HL-60 (cell line): ENCODE measurements at regions not wholly inside any gene's neighbourhood (a gene's known extent, or its start where the extent isn't known, plus 50 kb on each side); places are given as distances from the start of the nearest gene placed in this dataset.
"Not testable (repeated sequence)": the region's sequence is repeated elsewhere in the genome, so short reads cannot be mapped to it uniquely, and the experiment has no call there.

Experiments used
- DNase-seq, 2 experiments: peaks; one replicate each; pipeline ENCODE4 v3.0.0-alpha.2; 2010 to 2020; ENCODE audit warnings: low read depth in 1 of 2, low spot score in 1 of 2
- H3K27ac ChIP-seq: fragments of 250-450 bp; sonication (Bioruptor Pico); replicated peaks from 2 replicates; pipeline ENCODE4 v1.5.1; 2020; ENCODE audit warnings: mild to moderate bottlenecking, moderate library complexity
- H3K27me3 ChIP-seq: fragments of 250-450 bp; sonication (Bioruptor Pico); 2 replicates; pipeline ENCODE4 v1.5.1; 2021; ENCODE audit warnings: mild to moderate bottlenecking, moderate library complexity; ENCODE audit not compliant: insufficient read depth, poor library complexity, severe bottlenecking
- H3K4me3 ChIP-seq: replicated peaks from 2 replicates; pipeline ENCODE4 v1.5.1; 2011; ENCODE audit warnings: mild to moderate bottlenecking, control low read depth, low read length; ENCODE audit not compliant: insufficient read depth
- CTCF ChIP-seq: IDR thresholded peaks from one replicate; pipeline ENCODE4 v1.5.1; 2011; ENCODE audit warnings: low read length, control low read depth, inconsistent platforms; ENCODE audit not compliant: insufficient read depth
- GABPA ChIP-seq: IDR thresholded peaks from 2 replicates; pipeline ENCODE4 v1.6.1; 2012; ENCODE audit warnings: low read depth
- POLR2AphosphoS5 ChIP-seq: IDR thresholded peaks from 2 replicates; pipeline ENCODE4 v1.6.1; 2012; ENCODE audit warnings: low read depth
- SPI1 ChIP-seq: IDR thresholded peaks from 2 replicates; pipeline ENCODE4 v1.6.1; 2012; ENCODE audit warnings: low read depth, mild to moderate bottlenecking, borderline replicate concordance
- TF ChIP-seq, protein P1 (sequence below): IDR thresholded peaks from 2 replicates; pipeline ENCODE4 v1.6.1; 2012; ENCODE audit warnings: low read depth; ENCODE audit not compliant: insufficient replicate concordance

- Histone ChIP-seq H3K27me3 (no peaks in the 10 kb centered on the region), H3K4me3 (no peak overlapping the region), H3K27ac (no peak overlapping the region)
- no peak for DNase-seq
- TF ChIP-seq POLR2AphosphoS5 (no peak), CTCF (no peak), SPI1 (no peak), GABPA (no peak)
- TF ChIP-seq, protein P1, sequence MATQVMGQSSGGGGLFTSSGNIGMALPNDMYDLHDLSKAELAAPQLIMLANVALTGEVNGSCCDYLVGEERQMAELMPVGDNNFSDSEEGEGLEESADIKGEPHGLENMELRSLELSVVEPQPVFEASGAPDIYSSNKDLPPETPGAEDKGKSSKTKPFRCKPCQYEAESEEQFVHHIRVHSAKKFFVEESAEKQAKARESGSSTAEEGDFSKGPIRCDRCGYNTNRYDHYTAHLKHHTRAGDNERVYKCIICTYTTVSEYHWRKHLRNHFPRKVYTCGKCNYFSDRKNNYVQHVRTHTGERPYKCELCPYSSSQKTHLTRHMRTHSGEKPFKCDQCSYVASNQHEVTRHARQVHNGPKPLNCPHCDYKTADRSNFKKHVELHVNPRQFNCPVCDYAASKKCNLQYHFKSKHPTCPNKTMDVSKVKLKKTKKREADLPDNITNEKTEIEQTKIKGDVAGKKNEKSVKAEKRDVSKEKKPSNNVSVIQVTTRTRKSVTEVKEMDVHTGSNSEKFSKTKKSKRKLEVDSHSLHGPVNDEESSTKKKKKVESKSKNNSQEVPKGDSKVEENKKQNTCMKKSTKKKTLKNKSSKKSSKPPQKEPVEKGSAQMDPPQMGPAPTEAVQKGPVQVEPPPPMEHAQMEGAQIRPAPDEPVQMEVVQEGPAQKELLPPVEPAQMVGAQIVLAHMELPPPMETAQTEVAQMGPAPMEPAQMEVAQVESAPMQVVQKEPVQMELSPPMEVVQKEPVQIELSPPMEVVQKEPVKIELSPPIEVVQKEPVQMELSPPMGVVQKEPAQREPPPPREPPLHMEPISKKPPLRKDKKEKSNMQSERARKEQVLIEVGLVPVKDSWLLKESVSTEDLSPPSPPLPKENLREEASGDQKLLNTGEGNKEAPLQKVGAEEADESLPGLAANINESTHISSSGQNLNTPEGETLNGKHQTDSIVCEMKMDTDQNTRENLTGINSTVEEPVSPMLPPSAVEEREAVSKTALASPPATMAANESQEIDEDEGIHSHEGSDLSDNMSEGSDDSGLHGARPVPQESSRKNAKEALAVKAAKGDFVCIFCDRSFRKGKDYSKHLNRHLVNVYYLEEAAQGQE = no peak
These were observed 68.2 kb downstream of the LHX9 start for GRCh38 chr1:197985351-197985750.

GRCh38 chr1:197986817-197987216 lies 69.6 kb downstream of the LHX9 start:
- TF ChIP-seq SPI1 (no peak), GABPA (no peak), CTCF (no peak), POLR2AphosphoS5 (no peak)
- TF ChIP-seq, protein P1 = no peak
- Histone ChIP-seq H3K4me3 (no peak overlapping the region), H3K27me3 (no peaks in the 10 kb centered on the region), H3K27ac (no peak overlapping the region)
- DNase-seq = no peak

DNA sequence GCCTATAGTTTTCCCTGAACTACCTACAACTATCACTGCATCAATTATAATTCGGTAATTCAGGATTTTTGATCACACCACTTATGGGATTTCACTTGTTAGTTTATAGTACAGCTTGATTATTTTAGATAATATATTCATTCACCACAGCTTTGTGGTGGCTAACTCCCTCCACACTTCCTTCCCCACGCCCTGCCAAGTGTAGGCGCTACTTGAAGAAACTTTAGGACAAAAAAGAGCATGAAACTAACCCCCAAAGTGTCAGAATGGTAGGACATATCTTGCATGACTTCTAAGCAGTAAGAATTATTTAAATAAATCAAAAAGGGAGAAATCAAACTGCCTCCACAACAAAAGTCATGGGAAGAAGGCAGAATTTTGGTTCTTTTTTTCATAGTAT lies 70.1 kb downstream of the LHX9 start:
- Histone ChIP-seq H3K27me3 (no peaks in the 10 kb centered on the region), H3K4me3 (no peak overlapping the region), H3K27ac (no peak overlapping the region)
- no peak for TF ChIP-seq POLR2AphosphoS5
- TF ChIP-seq GABPA = no peak
- TF ChIP-seq, protein P1 = no peak
- no peak for TF ChIP-seq CTCF
- TF ChIP-seq SPI1 = no peak
- no peak for DNase-seq

- not testable (repeated sequence) for H3K27ac ChIP-seq, H3K4me3 ChIP-seq, DNase-seq, H3K27me3 ChIP-seq
These were observed 71.4 kb downstream of the LHX9 start for GRCh38 chr1:197988581-197988980.
